ENCODE measurements at regions not wholly inside any gene's neighbourhood (a gene's known extent, or its start where the extent isn't known, plus 50 kb on each side); places are given as distances from the start of the nearest gene placed in this dataset.

DNA sequence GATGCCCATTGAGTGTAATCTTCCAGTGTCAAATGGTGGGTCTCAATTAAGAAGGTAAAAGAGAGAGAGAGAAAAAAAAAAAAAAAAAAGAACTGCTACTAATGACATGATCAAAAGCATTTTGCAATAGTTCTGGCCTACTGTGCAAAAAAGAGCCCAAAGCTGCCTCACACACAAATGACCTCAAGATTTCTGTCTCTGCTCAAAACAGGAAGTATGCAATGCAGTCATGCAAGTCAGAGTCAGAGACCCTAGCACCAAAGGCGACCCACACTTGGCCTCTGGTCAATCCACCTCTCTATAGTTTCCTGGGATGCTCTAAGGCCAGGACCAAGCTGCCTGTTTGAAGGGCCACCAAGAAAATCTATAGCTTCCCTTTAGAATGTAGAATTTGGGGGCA is 323.5 kb downstream of the VPS13C start:
- DNase-seq (no peak), ATAC-seq (no peak)
- H3K9me3 ChIP-seq (ENCODE audit: control insufficient read depth, low read length) = no peaks in the 10 kb centered on the region
- intact Hi-C loops (cut with DNase I) = no loop called here
- H3K27me3 ChIP-seq (ENCODE audit: control insufficient read depth, insufficient read depth) = no peaks in the 10 kb centered on the region
- H3K27ac ChIP-seq (ENCODE audit: low read length) = no peak overlapping the region
- H3K4me3 ChIP-seq (ENCODE audit: low read length) = no peak overlapping the region
- H3K4me1 ChIP-seq (ENCODE audit: control insufficient read depth, insufficient read depth, low read length) = no peaks in the 10 kb centered on the region
- 69% methylated on average over 1 of the region's 1 CpG for WGBS

DNA sequence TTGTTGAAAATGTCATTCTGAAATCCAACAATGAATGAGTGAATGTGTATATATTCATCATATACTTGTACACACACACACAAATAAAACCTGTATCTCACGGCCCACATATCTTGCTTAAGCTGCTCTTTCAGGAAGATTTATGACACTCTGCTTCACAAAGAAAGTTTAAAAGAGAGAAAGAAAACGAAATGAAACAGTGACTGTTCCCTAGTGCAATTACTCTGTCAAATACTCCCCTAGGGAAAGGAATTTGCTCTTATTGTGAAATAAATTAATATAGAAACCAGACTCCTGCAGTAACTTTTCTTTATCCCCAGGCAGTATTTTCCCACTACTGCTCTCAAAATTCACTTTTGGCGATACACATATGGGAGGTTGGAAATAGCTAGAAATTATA is 329.1 kb downstream of the VPS13C start:
- Histone ChIP-seq H3K9me3 (ENCODE audit: control insufficient read depth, low read length) (no peaks in the 10 kb centered on the region), H3K4me3 (ENCODE audit: low read length) (no peak overlapping the region), H3K27me3 (ENCODE audit: control insufficient read depth, insufficient read depth) (no peaks in the 10 kb centered on the region), H3K4me1 (ENCODE audit: control insufficient read depth, insufficient read depth, low read length) (no peaks in the 10 kb centered on the region), H3K27ac (ENCODE audit: low read length) (no peak overlapping the region)
- 65% methylated on average over 3 of the region's 3 CpGs for WGBS
- DNase-seq (no peak), ATAC-seq (no peak)
- intact Hi-C loops (cut with DNase I) = no loop called here

DNA sequence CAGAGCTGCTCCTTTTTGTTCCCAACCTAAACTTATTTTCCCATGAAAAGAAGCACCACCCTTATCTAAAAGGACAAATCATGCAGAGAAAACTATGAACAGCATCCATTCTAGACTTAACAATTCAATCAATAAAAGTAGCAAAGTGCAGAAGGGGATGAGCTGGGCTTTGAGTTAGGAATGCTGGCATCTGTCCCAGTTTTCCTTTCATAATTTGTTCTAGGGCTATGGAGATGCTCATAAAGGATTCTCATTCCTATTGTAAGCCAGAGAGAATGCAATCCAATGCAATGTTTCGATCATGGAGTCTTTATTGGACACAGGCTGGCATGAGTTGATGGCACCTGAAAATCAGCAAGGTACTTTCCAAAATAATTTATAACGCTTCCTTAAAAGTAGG is 330.6 kb downstream of the VPS13C start:
- 89% methylated on average over 2 of the region's 2 CpGs for whole genome bisulfite sequencing
- H3K27ac ChIP-seq (ENCODE audit: low read length) = no peak overlapping the region
- H3K9me3 ChIP-seq (ENCODE audit: control insufficient read depth, low read length) = no peaks in the 10 kb centered on the region
- ATAC-seq (no peak), DNase-seq (no peak)
- intact Hi-C loops (cut with DNase I) = no loop called here
- no peaks in the 10 kb centered on the region for H3K27me3 ChIP-seq (ENCODE audit: control insufficient read depth, insufficient read depth)
- no peaks in the 10 kb centered on the region for H3K4me1 ChIP-seq (ENCODE audit: control insufficient read depth, insufficient read depth, low read length)
- no peak overlapping the region for H3K4me3 ChIP-seq (ENCODE audit: low read length)

DNA sequence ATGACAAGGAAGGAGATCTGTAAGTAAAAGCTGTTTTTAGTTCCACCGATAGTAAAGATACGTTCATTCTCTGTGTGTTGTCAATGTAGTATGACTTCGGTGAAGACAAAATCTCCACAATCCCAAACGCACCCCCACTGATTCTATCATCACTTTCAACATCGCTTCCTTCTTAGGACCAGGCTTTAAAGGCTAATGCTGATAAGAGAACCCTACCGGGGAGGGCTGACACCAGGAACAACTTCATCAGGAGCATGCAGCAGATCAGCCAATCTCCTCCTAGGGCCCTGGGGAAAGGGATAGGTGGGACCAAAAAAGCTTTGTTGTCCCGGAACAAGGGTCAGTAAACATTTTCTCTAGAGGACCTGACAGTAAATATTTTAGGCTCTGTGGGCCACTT is 334.1 kb downstream of the VPS13C start:
- WGBS = 43% methylated on average over 7 of the region's 7 CpGs
- no peak overlapping the region for H3K4me3 ChIP-seq (ENCODE audit: low read length)
- H3K27me3 ChIP-seq (ENCODE audit: control insufficient read depth, insufficient read depth) = no peaks in the 10 kb centered on the region
- H3K27ac ChIP-seq (ENCODE audit: low read length) = no peak overlapping the region
- H3K9me3 ChIP-seq (ENCODE audit: control insufficient read depth, low read length) = no peaks in the 10 kb centered on the region
- ATAC-seq (no peak), DNase-seq (no peak)
- intact Hi-C loops (cut with DNase I) = no loop called here
- H3K4me1 ChIP-seq (ENCODE audit: control insufficient read depth, insufficient read depth, low read length) = no peaks in the 10 kb centered on the region

DNA sequence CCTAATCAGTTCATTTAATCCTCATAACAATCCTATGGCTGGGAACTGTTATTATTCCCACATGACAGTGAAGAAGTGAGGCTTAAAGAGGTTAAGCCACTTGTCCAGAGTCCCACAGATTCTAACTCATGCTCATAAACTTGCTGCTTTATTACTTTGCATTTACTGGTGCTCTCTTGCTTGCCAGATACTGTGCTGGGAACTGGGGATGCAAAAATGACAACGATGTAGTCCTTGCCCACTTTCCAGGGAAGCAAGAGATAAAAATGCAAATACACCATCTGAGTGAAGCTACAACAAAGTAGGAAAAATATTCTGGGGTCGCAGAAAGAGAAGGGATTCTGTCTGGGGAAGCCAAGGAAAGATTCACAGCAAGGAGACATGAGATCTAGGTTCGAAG is 335.0 kb downstream of the VPS13C start:
- H3K4me3 ChIP-seq (ENCODE audit: low read length) = no peak overlapping the region
- 53% methylated on average over 3 of the region's 3 CpGs for WGBS
- H3K4me1 ChIP-seq (ENCODE audit: control insufficient read depth, insufficient read depth, low read length) = no peaks in the 10 kb centered on the region
- DNase-seq (no peak), ATAC-seq (no peak)
- intact Hi-C loops (cut with DNase I) = no loop called here
- H3K9me3 ChIP-seq (ENCODE audit: control insufficient read depth, low read length) = no peaks in the 10 kb centered on the region
- no peaks in the 10 kb centered on the region for H3K27me3 ChIP-seq (ENCODE audit: control insufficient read depth, insufficient read depth)
- H3K27ac ChIP-seq (ENCODE audit: low read length) = no peak overlapping the region

DNA sequence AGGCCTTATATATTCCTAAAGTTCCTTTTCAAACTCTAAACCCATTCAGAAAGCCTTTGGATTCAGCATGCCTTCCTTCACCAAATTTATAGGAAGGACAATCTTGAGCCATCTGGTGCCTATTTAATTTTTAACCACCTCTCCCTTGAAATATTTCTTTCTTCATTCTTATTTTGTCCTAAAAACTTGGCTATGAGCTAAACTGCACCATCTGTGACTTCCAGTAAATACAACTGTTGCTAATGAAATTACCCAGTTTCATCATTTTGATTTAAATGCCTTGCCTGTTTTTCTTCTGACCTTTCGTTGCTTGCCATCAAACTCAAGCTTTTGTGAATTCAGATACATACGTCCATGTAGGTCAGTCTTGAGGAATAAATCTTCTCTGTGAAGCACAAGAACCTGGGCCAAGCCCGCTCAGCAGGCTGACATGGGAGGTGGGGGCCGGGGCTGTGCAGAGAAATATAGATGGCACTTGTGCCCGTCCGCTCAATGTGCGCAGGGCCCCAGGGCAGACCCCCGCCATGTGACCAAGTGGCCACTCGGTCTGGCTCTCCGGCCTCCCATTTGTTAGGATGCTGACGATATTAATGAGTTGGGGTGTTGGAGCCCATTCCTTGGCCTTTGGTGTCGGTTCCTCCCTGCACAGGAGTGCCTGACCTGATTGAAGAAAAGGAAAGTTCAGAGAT is 335.9 kb downstream of the VPS13C start:
- no peak for ATAC-seq
- H3K27me3 ChIP-seq (ENCODE audit: control insufficient read depth, insufficient read depth) = no peaks in the 10 kb centered on the region
- H3K4me3 ChIP-seq (ENCODE audit: low read length) = no peak overlapping the region
- DNase-seq = peak in 2 of 3 donors; percentile 45 to 54
- no peaks in the 10 kb centered on the region for H3K9me3 ChIP-seq (ENCODE audit: control insufficient read depth, low read length)
- WGBS = 89% methylated on average over 12 of the region's 12 CpGs
- intact Hi-C loops (cut with DNase I) = no loop called here
- H3K4me1 ChIP-seq (ENCODE audit: control insufficient read depth, insufficient read depth, low read length) = no peaks in the 10 kb centered on the region
- no peak overlapping the region for H3K27ac ChIP-seq (ENCODE audit: low read length)

DNA sequence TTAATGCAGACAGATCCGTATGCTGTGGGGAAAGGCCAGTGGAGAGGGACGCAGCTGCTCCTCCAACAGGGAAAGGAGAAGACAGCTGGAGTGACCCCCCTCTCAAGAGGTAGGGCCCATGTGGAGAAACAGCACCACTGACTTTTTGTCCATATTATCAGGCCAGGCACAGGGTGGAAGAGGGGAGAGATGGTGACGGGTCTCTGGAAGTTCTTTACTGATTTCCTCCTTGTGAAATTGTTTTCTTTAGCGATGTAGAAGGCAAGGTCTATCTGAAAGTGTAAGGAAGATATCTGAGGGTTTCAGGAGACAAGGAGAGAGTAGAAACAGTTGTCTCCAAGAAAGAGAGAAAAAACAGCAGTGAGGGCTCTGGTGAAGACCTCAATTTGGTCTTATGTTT is 338.8 kb downstream of the VPS13C start:
- 74% methylated on average over 4 of the region's 4 CpGs for WGBS
- H3K4me3 ChIP-seq (ENCODE audit: low read length) = no peak overlapping the region
- no peaks in the 10 kb centered on the region for H3K9me3 ChIP-seq (ENCODE audit: control insufficient read depth, low read length)
- H3K27ac ChIP-seq (ENCODE audit: low read length) = no peak overlapping the region
- no peaks in the 10 kb centered on the region for H3K27me3 ChIP-seq (ENCODE audit: control insufficient read depth, insufficient read depth)
- intact Hi-C loops (cut with DNase I) = no loop called here
- ATAC-seq (no peak), DNase-seq (no peak)
- H3K4me1 ChIP-seq (ENCODE audit: control insufficient read depth, insufficient read depth, low read length) = no peaks in the 10 kb centered on the region

DNA sequence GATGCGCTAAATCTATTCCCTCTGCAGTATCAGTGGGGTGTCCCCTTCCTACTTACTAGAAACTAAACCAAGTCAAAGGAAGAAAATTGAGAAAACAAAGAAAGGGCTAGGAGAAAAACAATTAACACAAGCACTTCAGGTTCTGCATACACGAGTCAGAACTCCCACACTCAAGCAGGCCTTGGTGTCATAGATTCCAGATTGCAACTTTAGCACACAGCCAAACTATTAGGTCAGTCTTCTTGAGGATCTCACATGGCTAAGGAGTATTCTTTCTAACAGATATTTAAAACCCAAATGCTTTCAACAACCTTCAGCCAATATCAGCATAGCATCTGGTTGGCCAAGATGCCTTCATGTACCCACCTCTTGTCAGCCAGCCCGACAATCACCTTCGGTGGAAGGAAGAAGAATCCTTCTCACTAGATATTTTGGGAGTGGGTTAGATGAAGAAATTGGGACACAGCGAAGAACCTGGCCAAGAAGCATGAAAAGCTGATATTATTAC is 340.0 kb downstream of the VPS13C start:
- H3K4me3 ChIP-seq (ENCODE audit: low read length) = no peak overlapping the region
- H3K4me1 ChIP-seq (ENCODE audit: control insufficient read depth, insufficient read depth, low read length) = no peaks in the 10 kb centered on the region
- intact Hi-C loops (cut with DNase I) = no loop called here
- 84% methylated on average over 5 of the region's 5 CpGs for WGBS
- ATAC-seq (peak in 1 of 2 donors; percentile 39), DNase-seq (no peak)
- H3K27ac ChIP-seq (ENCODE audit: low read length) = no peak overlapping the region
- H3K9me3 ChIP-seq (ENCODE audit: control insufficient read depth, low read length) = no peaks in the 10 kb centered on the region
- H3K27me3 ChIP-seq (ENCODE audit: control insufficient read depth, insufficient read depth) = no peaks in the 10 kb centered on the region

DNA sequence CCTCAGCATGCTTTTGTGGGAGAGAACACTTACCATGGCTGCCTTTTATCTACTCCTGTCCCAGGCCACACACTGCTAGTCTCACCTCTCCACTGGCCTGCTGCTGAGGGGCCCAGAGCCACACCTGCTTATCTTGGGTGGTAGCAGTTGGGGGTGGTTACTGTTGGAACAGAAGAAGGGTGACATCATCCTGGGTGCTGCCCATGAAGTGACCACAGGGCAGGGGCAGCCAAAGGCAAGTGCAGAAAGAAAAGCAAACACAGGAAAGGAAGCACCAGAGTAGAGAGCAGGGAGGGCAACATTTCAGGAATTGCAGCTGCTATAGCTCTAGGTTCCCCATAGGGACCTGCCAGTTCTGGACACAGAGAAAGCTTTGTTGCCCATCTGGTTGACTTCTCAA is 345.2 kb downstream of the VPS13C start:
- DNase-seq (peak in 1 of 3 donors; percentile 39), ATAC-seq (peak; percentile 54 to 64)
- no peaks in the 10 kb centered on the region for H3K9me3 ChIP-seq (ENCODE audit: control insufficient read depth, low read length)
- intact Hi-C loops (cut with DNase I) = no loop called here
- H3K27me3 ChIP-seq (ENCODE audit: control insufficient read depth, insufficient read depth) = no peaks in the 10 kb centered on the region
- H3K27ac ChIP-seq (ENCODE audit: low read length) = no peak overlapping the region
- no peaks in the 10 kb centered on the region for H3K4me1 ChIP-seq (ENCODE audit: control insufficient read depth, insufficient read depth, low read length)
- H3K4me3 ChIP-seq (ENCODE audit: low read length) = no peak overlapping the region

DNA sequence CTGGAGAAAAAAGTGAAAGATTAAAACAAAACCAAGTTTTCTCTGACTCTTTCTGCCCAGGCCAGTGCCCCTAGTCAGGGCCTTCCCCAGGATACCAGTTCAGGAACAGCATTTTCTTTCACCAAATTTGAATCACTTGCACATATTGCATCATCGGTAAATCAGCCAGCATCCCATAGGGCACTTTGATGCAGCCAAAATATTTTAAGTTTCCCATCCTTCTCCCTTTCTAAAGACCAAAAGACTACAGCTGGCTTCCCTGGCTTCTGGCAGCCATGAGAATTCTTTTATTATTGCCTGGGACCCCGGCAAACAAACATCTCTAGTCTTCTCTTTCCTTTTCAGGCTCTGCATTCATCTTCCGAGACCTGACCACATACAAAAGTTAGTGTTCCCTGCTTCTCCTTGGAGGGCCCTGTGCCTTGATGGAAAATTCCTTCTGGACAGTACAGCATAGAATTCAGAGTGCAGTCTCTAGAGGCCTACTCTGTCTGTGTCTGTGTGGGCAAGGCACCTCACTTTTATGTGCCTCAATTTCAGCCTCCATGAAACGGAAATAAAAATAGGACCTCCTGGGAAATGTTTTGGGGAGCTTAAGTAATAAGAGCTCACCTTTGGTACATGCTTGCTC is 348.0 kb downstream of the VPS13C start:
- ATAC-seq = peak; percentile 29 to 51
- H3K4me1 ChIP-seq (ENCODE audit: control insufficient read depth, insufficient read depth, low read length) = no peaks in the 10 kb centered on the region
- H3K27me3 ChIP-seq (ENCODE audit: control insufficient read depth, insufficient read depth) = no peaks in the 10 kb centered on the region
- no peak overlapping the region for H3K27ac ChIP-seq (ENCODE audit: low read length)
- DNase-seq = no peak
- no peaks in the 10 kb centered on the region for H3K9me3 ChIP-seq (ENCODE audit: control insufficient read depth, low read length)
- WGBS = 67% methylated on average over 4 of the region's 4 CpGs
- intact Hi-C loops (cut with DNase I) = no loop called here
- H3K4me3 ChIP-seq (ENCODE audit: low read length) = no peak overlapping the region

DNA sequence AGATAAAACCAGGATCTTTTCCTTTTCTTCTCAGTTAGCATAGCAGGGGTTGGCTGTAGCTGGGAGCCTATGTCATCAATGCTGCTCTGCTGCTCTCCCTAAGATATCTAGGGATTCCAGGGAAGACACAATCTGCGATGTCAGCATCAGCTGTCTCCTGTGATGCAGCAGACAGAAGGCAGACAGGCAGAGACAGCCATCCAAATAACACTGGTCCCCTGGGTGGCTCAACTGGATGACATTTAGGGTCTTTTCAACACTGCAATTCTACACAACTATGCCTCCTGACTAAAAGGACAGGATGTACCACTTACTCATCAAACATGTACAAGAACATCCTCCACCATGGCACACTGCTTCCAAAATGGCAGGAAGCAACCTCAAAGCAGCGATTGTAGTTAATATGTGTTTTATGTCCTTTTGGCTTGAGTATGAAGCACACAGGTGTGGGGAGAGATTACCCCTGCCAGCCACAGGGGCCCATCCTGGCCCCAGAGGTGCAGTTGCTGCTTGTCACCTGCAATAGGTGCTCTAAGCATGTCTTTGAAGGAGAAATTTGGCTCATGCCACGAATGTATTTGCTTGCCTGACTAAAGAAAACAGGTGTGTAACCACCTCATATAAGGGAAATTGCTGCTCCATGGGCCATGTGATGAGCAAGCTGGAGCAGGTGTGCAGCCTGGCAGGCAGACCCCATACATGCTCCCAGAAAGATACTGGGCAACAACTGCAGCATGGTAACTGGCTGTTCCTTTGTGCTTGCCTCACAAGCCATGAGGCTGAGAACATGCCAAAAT is 357.8 kb downstream of the VPS13C start:
- ATAC-seq (peak; percentile 29 to 52), DNase-seq (no peak)
- Histone ChIP-seq H3K4me1 (ENCODE audit: control insufficient read depth, insufficient read depth, low read length) (no peaks in the 10 kb centered on the region), H3K4me3 (ENCODE audit: low read length) (no peak overlapping the region), H3K27ac (ENCODE audit: low read length) (no peak overlapping the region), H3K27me3 (ENCODE audit: control insufficient read depth, insufficient read depth) (no peaks in the 10 kb centered on the region), H3K9me3 (ENCODE audit: control insufficient read depth, low read length) (no peaks in the 10 kb centered on the region)
- intact Hi-C loops (cut with DNase I) = no loop called here
- WGBS = 49% methylated on average over 3 of the region's 3 CpGs

Data from right cardiac atrium (tissue), 5 donors.